GM21825 (cell line): ENCODE measurements at regions not wholly inside any gene's neighbourhood (a gene's known extent, or its start where the extent isn't known, plus 50 kb on each side); places are given as distances from the start of the nearest gene placed in this dataset.
"Not testable (repeated sequence)": the region's sequence is repeated elsewhere in the genome, so short reads cannot be mapped to it uniquely, and the experiment has no call there.

Source experiments
- ATAC-seq: cut with Tn5 transposase; IDR thresholded peaks from one replicate; pipeline ENCODE4 v1.9.1; 2021; ENCODE audit warnings: mild to moderate bottlenecking, moderate library complexity; ENCODE audit not compliant: unreplicated experiment

- ATAC-seq = not testable (repeated sequence)
Measured at GRCh38 chr2:87657915-87658314, 90.0 kb upstream of the PLGLB2 start.

GRCh38 chr2:87658357-87658756, 89.5 kb upstream of the PLGLB2 start:
- ATAC-seq = not testable (repeated sequence)

GRCh38 chr2:87658976-87659375, 88.9 kb upstream of the PLGLB2 start:
- not testable (repeated sequence) for ATAC-seq

GRCh38 chr2:87660164-87660563, 87.7 kb upstream of the PLGLB2 start:
- not testable (repeated sequence) for ATAC-seq

- not testable (repeated sequence) for ATAC-seq
Measured at GRCh38 chr2:87662316-87663290, 85.3 kb upstream of the PLGLB2 start.

- not testable (repeated sequence) for ATAC-seq
Measured at GRCh38 chr2:87663347-87663746, 84.5 kb upstream of the PLGLB2 start.

- ATAC-seq = not testable (repeated sequence)
Measured at GRCh38 chr2:87667027-87667426, 80.9 kb upstream of the PLGLB2 start.

GRCh38 chr2:87668361-87668760, 79.5 kb upstream of the PLGLB2 start:
- ATAC-seq = not testable (repeated sequence)

- not testable (repeated sequence) for ATAC-seq
Measured at GRCh38 chr2:87669633-87670231, 78.2 kb upstream of the PLGLB2 start.

- ATAC-seq = not testable (repeated sequence)
Measured at GRCh38 chr2:87672404-87672803, 75.5 kb upstream of the PLGLB2 start.

- not testable (repeated sequence) for ATAC-seq
Measured at GRCh38 chr2:87674729-87675128, 73.2 kb upstream of the PLGLB2 start.

- not testable (repeated sequence) for ATAC-seq
Measured at GRCh38 chr2:87675487-87675886, 72.4 kb upstream of the PLGLB2 start.

GRCh38 chr2:87677421-87677923, 70.4 kb upstream of the PLGLB2 start:
- not testable (repeated sequence) for ATAC-seq

GRCh38 chr2:87678742-87679173, 69.1 kb upstream of the PLGLB2 start:
- not testable (repeated sequence) for ATAC-seq

- not testable (repeated sequence) for ATAC-seq
Measured at GRCh38 chr2:87679950-87680349, 67.9 kb upstream of the PLGLB2 start.

GRCh38 chr2:87680691-87681090, 67.2 kb upstream of the PLGLB2 start:
- not testable (repeated sequence) for ATAC-seq

GRCh38 chr2:87683451-87683850, 64.4 kb upstream of the PLGLB2 start:
- not testable (repeated sequence) for ATAC-seq

- ATAC-seq = not testable (repeated sequence)
Measured at GRCh38 chr2:87683961-87684360, 63.9 kb upstream of the PLGLB2 start.

GRCh38 chr2:87685558-87685957, 62.3 kb upstream of the PLGLB2 start:
- not testable (repeated sequence) for ATAC-seq

- not testable (repeated sequence) for ATAC-seq
Measured at GRCh38 chr2:87686873-87687549, 60.9 kb upstream of the PLGLB2 start.
